GM13977 (cell line): ENCODE measurements at regions not wholly inside any gene's neighbourhood (a gene's known extent, or its start where the extent isn't known, plus 50 kb on each side); places are given as distances from the start of the nearest gene placed in this dataset.

Experiments used
- DNase-seq: peaks from one replicate; pipeline ENCODE4 v3.0.0; 2012; ENCODE audit warnings: low spot score
- in situ Hi-C: fragments of 300-500 bp; cut with MboI; formaldehyde crosslinking; loops from one replicate; pipeline ENCODE4 v1.12.0; 2022; ENCODE audit warnings: low sequenced_read_pairs, low pct_unique_long_range_greater_than_20kb, mixed read lengths, inconsistent platforms; ENCODE audit not compliant: unreplicated experiment
- TF ChIP-seq, protein P1 (sequence below): IDR thresholded peaks from 2 replicates; pipeline ENCODE4 v1.5.1; 2012; ENCODE audit warnings: mild to moderate bottlenecking, control low read depth; ENCODE audit not compliant: insufficient read depth; ENCODE audit errors: extremely low read depth, missing control alignments

DNA sequence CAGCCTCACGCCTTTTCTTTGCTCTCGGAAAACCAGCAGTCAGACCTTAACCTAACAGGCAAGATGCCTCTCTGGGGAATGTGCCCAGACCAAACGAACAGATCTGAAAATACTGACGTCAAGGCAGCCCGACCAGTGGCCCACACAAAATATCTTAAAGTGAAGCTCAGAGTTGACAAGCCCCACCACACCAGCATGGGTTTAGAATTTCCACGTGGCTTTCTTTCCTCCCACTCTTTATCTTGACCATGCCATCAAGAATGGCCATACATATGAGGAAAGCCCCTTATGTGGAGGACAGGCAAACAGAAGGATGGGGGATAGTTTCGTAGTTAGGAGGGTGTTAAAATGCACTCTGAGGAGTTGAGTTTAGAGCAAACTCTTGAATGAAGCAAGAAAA lies 89.8 kb downstream of the MRPL32 start:
- in situ Hi-C loops = no loop called here
- TF ChIP-seq, protein P1, sequence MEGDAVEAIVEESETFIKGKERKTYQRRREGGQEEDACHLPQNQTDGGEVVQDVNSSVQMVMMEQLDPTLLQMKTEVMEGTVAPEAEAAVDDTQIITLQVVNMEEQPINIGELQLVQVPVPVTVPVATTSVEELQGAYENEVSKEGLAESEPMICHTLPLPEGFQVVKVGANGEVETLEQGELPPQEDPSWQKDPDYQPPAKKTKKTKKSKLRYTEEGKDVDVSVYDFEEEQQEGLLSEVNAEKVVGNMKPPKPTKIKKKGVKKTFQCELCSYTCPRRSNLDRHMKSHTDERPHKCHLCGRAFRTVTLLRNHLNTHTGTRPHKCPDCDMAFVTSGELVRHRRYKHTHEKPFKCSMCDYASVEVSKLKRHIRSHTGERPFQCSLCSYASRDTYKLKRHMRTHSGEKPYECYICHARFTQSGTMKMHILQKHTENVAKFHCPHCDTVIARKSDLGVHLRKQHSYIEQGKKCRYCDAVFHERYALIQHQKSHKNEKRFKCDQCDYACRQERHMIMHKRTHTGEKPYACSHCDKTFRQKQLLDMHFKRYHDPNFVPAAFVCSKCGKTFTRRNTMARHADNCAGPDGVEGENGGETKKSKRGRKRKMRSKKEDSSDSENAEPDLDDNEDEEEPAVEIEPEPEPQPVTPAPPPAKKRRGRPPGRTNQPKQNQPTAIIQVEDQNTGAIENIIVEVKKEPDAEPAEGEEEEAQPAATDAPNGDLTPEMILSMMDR = no peak
- no peak for DNase-seq

DNA sequence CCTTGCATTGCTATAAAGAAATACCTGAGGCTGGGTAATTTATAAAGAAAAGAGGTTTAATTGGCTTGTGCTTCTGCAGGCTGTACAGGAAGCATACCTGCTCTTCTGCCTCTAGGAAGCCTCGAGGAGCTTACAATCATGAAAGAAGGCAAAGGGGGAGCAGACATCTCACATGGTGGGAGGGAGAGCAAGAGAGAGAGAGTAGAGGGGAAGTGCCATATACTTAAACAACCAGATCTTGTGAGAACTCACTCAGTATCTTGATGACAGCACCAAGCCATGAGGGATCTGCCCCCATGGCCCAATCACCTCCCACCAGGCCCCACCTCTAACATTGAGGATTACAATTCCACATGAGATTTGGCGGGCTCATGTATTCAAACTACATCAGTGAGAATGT lies 79.1 kb upstream of the HECW1 start:
- no peak for DNase-seq
- in situ Hi-C loops = no loop called here
- TF ChIP-seq, protein P1 = no peak

DNA sequence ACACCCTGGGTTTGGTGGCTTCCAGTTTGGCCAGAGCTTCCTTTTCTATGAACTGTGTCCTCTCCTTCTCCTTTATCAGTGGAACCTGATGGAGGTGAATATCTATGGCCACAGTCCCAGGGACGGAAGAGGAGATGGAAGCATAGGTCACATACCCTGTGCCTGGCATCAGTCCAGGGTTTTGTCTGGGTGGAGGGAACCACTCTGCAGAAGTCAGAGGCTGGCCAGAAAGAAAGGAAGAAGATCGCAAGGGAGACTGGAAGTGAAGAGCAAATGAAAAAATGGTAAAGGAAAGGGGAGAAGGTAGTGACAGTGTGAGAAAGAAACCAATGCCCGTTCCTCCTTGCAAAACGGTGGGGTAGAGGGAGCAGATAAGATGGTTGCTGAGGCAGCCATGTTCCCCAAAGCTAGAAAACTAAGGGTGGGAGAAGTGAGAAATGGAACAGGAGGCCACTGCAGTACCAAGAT lies 77.9 kb upstream of the HECW1 start:
- in situ Hi-C loops = no loop called here
- TF ChIP-seq, protein P1 = no peak
- DNase-seq = no peak

DNA sequence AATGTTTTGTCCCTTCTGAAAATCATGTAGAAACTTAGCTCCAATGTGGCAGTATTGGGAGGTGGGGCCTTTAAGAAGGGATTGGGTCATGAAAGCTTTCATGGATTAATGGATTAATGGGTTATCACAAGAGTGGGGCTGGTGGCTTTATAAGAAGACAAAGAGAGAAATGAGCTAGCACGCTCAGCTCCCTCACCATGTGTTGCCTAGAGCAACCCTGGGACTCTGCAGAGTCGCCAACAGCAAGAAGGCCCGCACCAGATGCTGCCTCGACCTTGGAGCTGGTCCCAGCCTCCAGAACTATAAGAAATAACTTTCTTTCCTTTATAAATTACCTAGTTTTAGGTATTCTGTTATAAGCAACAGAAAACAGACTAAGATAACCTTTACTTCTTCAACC lies 74.9 kb upstream of the HECW1 start:
- DNase-seq = no peak
- in situ Hi-C loops = no loop called here
- TF ChIP-seq, protein P1 = no peak

DNA sequence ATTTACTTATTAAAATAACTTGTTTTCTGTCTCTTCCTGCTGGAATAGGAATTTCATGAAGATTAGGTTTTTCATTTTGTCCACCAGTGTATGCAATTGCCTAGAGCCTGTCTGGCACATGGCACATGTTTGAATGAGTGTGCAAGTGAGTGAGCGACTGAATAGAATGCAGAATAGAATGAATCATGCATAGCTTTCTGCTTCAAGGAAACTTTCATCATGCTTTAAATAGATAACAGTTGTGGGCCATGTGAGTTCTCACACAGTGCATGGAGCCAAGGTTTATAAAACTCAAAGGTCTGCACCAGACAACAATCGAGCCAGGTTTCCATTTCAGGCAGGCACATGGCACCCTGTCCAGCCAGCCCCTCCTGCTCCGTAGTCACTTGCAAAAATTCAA lies 74.2 kb upstream of the HECW1 start:
- no peak for DNase-seq
- TF ChIP-seq, protein P1 = no peak
- in situ Hi-C loops = no loop called here

DNA sequence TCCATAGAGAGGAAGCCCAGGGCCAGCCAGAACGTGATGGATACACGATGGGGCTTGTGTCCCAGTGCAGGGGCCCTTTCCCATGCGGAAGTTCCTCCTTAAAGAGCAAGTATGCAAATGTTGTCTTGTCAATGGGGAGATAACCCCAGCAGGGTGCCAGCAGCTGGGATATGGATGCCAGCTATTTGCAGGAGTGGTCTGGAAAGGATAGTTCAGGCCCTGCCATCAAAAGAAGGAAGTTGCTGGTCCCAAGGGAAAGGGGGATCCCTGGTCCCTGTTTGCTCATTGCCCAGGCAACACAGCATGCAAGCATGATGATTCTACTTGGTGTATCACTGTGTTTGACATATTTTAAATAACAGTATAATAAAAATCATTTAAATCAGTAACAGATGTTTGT lies 73.1 kb upstream of the HECW1 start:
- DNase-seq = no peak
- in situ Hi-C loops = no loop called here
- TF ChIP-seq, protein P1 = no peak

DNA sequence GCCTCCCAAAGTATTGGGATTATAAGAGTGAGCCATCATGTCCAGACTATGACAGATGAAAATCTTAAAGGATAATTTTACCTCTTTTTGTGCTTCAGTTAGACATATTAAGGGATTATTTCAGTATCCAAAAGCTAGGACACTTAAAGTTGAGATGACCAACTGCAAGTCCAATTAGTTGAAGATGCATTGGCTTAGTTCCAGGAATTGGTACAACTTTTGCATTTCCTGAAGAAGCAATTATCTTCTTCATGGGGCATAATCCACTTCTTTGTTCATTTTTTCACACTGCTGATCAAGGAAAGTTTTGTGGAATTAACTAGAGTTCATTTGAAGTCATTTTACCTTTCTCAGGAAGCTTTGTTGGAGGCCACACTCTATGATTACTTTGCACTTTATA lies 72.0 kb upstream of the HECW1 start:
- in situ Hi-C loops = no loop called here
- TF ChIP-seq, protein P1 = no peak
- DNase-seq = no peak
